SK-N-MC (cell line): ENCODE measurements at regions not wholly inside any gene's neighbourhood (a gene's known extent, or its start where the extent isn't known, plus 50 kb on each side); places are given as distances from the start of the nearest gene placed in this dataset.

Source experiments
- EZH2 ChIP-seq: fragments of 200-600 bp; sonication (generic); IDR thresholded peaks from one replicate; pipeline ENCODE4 v1.6.1; 2017; ENCODE audit warnings: antibody characterized with exemption
- POLR2AphosphoS5 ChIP-seq: IDR thresholded peaks from 2 replicates; pipeline ENCODE4 v1.6.1; 2012; ENCODE audit warnings: mild to moderate bottlenecking, low read depth, low read length, borderline replicate concordance

DNA sequence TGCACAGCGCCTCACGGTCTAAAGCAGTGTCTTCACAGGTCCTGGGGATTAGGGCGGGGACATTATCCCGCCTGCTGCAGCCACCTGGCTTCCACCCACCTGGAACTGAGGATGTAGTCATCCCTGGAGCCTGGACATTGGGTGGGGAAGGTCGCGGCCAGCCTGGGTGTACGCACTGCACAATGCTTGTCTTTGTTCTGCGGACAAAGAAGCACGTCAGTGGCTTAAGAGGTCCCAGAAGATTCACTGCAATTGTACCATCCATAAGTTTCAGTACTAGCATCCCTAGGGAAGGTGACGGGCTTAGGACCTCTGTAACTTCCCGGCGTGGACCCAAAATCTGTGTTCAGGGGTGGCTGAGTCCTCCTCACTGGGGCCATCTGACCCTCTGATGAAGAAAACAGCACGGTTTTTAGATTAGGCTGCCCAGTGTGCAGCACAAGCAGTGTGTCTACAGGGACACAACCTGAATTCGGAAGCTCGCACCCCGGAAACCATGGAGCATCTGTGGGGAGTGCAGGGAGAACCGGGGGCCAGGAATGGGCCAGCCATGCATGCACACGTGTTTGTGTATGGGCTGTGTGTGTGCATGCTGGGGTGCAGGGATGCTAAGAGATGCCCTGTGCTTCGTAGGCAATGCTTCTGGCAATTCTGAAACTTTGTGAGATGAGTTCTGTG lies 342.6 kb upstream of the B3GAT1 start:
- no peak for TF ChIP-seq EZH2
- no peak for TF ChIP-seq POLR2AphosphoS5
